Esophagus muscularis mucosa (tissue), 3 donors: ENCODE measurements at regions not wholly inside any gene's neighbourhood (a gene's known extent, or its start where the extent isn't known, plus 50 kb on each side); places are given as distances from the start of the nearest gene placed in this dataset.

Experiments
- POLR2AphosphoS5 ChIP-seq, 2 donors: sonication (generic); formaldehyde crosslinking; IDR thresholded peaks; one replicate each; pipeline ENCODE4 v1.6.1; 2017; ENCODE audit warnings: antibody characterized with exemption in 2 of 2
- TF ChIP-seq, protein P1 (sequence below), 3 experiments: fragments of 200-600 bp in 2 of 3; fragments of 450-650 bp in 1 of 3; sonication (generic) in 2 of 3; IDR thresholded peaks; one replicate each; pipeline ENCODE4 v1.5.1; 2017 to 2019; ENCODE audit warnings: antibody characterized with exemption in 3 of 3, mild to moderate bottlenecking in 2 of 3, moderate library complexity in 1 of 3

- TF ChIP-seq, protein P1, sequence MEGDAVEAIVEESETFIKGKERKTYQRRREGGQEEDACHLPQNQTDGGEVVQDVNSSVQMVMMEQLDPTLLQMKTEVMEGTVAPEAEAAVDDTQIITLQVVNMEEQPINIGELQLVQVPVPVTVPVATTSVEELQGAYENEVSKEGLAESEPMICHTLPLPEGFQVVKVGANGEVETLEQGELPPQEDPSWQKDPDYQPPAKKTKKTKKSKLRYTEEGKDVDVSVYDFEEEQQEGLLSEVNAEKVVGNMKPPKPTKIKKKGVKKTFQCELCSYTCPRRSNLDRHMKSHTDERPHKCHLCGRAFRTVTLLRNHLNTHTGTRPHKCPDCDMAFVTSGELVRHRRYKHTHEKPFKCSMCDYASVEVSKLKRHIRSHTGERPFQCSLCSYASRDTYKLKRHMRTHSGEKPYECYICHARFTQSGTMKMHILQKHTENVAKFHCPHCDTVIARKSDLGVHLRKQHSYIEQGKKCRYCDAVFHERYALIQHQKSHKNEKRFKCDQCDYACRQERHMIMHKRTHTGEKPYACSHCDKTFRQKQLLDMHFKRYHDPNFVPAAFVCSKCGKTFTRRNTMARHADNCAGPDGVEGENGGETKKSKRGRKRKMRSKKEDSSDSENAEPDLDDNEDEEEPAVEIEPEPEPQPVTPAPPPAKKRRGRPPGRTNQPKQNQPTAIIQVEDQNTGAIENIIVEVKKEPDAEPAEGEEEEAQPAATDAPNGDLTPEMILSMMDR (IDR thresholded peaks at IDR 0.05), result no peak
- no peak for TF ChIP-seq POLR2AphosphoS5 (IDR thresholded peaks at IDR 0.05)
Measured at GRCh38 chr18:29377346-29377745, 1200.4 kb upstream of the CDH2 start.
